Right lobe of liver (tissue), 4 donors: ENCODE measurements at regions not wholly inside any gene's neighbourhood (a gene's known extent, or its start where the extent isn't known, plus 50 kb on each side); places are given as distances from the start of the nearest gene placed in this dataset.

Source experiments
- POLR2A ChIP-seq: fragments of 450-650 bp; IDR thresholded peaks from one replicate; pipeline ENCODE4 v1.6.1; 2017; ENCODE audit warnings: antibody characterized with exemption, mild to moderate bottlenecking
- TF ChIP-seq, protein P1 (sequence below), 4 donors: fragments of 200-600 bp in 3 of 4; fragments of 450-650 bp in 1 of 4; IDR thresholded peaks; one replicate each; pipeline versions ENCODE4 v1.5.1 to v1.8.0; 2016 to 2022; ENCODE audit warnings: antibody characterized with exemption in 4 of 4, mild to moderate bottlenecking in 2 of 4
- donor health status: DM: no; HTN: no; CAD: no.
- donor health status: DM: no; HTN: no; CAD: no.
- donor health status: DM: no; HTN: yes; CAD: no.

DNA sequence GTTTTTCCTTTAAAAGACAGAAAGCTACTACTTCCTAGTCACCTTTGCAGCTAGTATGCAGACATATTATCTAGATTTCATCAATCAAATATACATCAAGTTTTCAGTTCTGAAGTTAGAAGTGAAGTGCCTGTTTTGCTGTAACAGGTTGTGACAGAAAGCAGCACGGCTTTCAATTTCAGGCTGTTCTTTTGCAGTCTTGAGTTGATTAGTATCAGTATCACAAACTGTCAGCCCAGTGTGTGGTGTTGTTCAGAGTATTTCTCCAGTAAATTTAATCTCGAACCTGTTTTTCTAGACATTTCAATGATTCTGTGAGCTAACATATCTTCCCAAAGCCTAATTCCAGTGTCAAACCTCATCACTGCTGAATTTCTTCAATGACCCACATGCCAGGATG lies 1050.8 kb downstream of the DIPK2A start:
- TF ChIP-seq, protein P1, sequence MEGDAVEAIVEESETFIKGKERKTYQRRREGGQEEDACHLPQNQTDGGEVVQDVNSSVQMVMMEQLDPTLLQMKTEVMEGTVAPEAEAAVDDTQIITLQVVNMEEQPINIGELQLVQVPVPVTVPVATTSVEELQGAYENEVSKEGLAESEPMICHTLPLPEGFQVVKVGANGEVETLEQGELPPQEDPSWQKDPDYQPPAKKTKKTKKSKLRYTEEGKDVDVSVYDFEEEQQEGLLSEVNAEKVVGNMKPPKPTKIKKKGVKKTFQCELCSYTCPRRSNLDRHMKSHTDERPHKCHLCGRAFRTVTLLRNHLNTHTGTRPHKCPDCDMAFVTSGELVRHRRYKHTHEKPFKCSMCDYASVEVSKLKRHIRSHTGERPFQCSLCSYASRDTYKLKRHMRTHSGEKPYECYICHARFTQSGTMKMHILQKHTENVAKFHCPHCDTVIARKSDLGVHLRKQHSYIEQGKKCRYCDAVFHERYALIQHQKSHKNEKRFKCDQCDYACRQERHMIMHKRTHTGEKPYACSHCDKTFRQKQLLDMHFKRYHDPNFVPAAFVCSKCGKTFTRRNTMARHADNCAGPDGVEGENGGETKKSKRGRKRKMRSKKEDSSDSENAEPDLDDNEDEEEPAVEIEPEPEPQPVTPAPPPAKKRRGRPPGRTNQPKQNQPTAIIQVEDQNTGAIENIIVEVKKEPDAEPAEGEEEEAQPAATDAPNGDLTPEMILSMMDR (IDR thresholded peaks at IDR 0.05) = no peak
- no peak for TF ChIP-seq POLR2A
